Epithelial cell of esophagus (primary cell): ENCODE measurements at regions not wholly inside any gene's neighbourhood (a gene's known extent, or its start where the extent isn't known, plus 50 kb on each side); places are given as distances from the start of the nearest gene placed in this dataset.
A peak's percentile ranks its signal among the peaks of the same experiment; 100 is the strongest.

ENCODE experiments used
- DNase-seq: peaks from one replicate; pipeline ENCODE4 v3.0.0; 2010; ENCODE audit warnings: low read depth
- H3K4me3 ChIP-seq: 2 replicates; pipeline ENCODE4 v1.5.1; 2011; ENCODE audit warnings: mild to moderate bottlenecking, low read length, control low read depth
- CTCF ChIP-seq: IDR thresholded peaks from 2 replicates; pipeline ENCODE4 v1.5.1; 2011; ENCODE audit warnings: low read depth, mild to moderate bottlenecking, low read length, control low read depth, inconsistent platforms; ENCODE audit not compliant: insufficient read depth; ENCODE audit errors: missing control alignments

DNA sequence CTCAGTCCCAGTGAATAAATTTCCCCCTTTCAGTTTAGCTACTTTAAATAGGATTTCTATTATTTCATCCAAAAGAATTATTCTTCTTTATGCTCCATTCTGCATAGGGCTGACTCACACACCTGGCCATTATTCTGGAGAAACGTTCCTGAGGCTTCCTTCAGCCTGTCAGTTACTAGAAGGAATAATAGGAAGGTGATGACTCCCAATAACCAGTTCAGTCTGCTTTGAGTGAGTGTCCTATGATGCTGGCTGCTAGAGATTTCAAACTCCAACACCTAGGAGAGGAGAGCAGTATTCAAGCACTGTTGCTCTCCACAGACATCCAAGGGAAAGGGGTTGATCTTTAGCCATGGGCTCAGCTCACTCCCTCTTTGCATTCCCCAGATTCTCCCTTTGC, 117.8 kb downstream of the KCTD12 start:
- peak; percentile 23 for DNase-seq
- TF ChIP-seq CTCF: no peak
- H3K4me3 ChIP-seq: no peak overlapping the region

DNA sequence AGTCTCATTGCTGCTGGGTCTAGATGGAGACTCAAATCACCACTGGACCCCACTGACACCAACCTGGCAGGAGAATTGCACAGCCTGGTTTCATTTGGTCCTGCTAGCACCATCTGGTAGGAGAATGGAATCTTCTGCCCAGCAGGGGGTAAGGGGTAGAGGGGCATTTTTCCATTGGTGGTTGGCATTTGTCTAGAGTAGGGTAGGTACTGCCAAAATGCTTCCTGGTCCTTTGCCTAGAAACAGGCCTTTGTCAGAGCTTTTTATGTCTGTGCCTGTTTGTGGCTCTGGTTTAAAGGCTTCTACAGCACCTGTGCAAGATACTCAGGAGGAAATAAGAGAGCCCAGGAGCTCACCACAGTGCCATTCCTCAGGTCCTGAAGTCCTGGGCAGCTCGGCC, 121.3 kb downstream of the KCTD12 start:
- DNase-seq: no peak
- H3K4me3 ChIP-seq: no peak overlapping the region
- TF ChIP-seq CTCF: no peak

DNA sequence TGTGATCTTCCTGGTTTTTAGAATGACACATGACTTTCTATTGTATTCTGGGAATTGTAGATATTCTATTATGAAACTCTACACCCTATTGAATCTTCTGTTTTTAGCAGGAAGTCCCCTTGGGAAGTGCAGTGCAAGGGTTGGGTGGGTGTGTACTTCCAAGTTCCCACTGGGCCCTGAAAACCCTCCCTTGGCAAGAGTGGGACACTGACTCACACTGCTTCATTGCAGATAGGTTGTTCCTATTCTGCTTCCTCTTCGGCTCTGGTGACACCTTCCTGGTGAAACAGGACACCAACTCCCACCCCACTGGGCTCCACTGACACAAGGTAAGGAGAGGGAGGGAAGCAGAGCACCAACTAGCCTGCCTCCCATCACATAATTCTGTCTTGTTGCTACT, 121.8 kb downstream of the KCTD12 start:
- no peak overlapping the region for H3K4me3 ChIP-seq
- no peak for TF ChIP-seq CTCF
- DNase-seq: peak; percentile 35

DNA sequence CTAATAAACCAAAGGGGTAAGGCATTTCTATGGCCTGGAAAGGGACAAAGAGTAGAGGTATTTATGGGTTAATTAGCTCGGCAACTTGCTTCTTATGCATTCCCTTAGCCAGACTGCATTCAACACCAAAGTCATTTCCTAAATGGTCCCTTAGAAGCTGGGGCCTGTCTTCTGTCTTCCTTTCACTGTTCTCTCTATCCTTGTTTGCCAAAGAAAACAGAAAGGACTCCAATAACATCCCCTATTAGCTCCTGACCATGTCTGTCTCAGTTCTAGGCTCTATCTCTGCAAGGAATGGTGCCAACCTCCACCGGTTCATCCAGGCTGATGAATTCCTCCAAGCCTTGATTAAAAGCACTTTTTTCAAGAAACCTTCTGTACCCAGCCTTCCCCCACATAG, 123.5 kb downstream of the KCTD12 start:
- TF ChIP-seq CTCF: no peak
- no peak overlapping the region for H3K4me3 ChIP-seq
- no peak for DNase-seq

DNA sequence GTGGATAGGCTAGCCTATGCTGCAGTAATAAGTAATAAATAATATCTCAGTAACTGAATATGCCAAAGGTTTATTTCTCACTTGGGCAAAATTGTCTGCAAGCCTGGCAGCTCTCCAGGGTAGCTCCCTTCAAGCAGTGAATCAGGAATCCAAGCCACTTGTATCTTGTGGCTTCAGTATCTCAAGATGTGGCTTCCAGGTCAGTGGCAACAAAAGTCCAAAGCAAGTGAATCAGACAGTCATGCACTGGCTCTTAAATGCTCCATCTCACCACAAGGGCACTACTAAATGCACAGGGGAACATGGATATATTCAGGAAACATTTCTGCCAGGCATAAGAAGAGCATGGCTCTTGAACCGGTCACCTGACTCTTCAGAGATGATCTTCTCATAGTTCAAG, 126.3 kb downstream of the KCTD12 start:
- TF ChIP-seq CTCF: no peak
- DNase-seq: no peak

GRCh38 chr13:76758738-76759137, 127.5 kb downstream of the KCTD12 start:
- TF ChIP-seq CTCF: no peak
- no peak overlapping the region for H3K4me3 ChIP-seq
- DNase-seq: peak; percentile 62

More for the DNA sequence above, 126.3 kb downstream of the KCTD12 start:
- no peak overlapping the region for H3K4me3 ChIP-seq

- H3K4me3 ChIP-seq: no peak overlapping the region
- no peak for DNase-seq
- TF ChIP-seq CTCF: no peak
Observed at GRCh38 chr13:76758257-76758656, 127.9 kb downstream of the KCTD12 start.
